Uterus (tissue), 2 donors: ENCODE measurements at regions not wholly inside any gene's neighbourhood (a gene's known extent, or its start where the extent isn't known, plus 50 kb on each side); places are given as distances from the start of the nearest gene placed in this dataset.

ENCODE experiments used
- CTCF ChIP-seq, 4 experiments: fragments of 200-600 bp in 2 of 4; fragments of 450-650 bp in 2 of 4; sonication (generic) in 2 of 4; IDR thresholded peaks; one replicate each; pipeline ENCODE4 v1.5.1; 2016 to 2019; ENCODE audit warnings: antibody characterized with exemption in 4 of 4, mild to moderate bottlenecking in 2 of 4, moderate library complexity in 1 of 4
- POLR2A ChIP-seq, 2 donors: fragments of 450-650 bp; IDR thresholded peaks; one replicate each; pipeline ENCODE4 v1.6.1; 2016; ENCODE audit warnings: antibody characterized with exemption in 2 of 2, mild to moderate bottlenecking in 1 of 2, moderate library complexity in 1 of 2

GRCh38 chr11:23540101-23540561 is 679.9 kb upstream of the CCDC179 start:
- no peak for TF ChIP-seq POLR2A (IDR thresholded peaks at IDR 0.05)
- peak in 3 of 4 experiments; percentile 17 to 40 (median 40) for TF ChIP-seq CTCF (IDR thresholded peaks at IDR 0.05)
